ENCODE measurements at regions not wholly inside any gene's neighbourhood (a gene's known extent, or its start where the extent isn't known, plus 50 kb on each side); places are given as distances from the start of the nearest gene placed in this dataset.

DNA sequence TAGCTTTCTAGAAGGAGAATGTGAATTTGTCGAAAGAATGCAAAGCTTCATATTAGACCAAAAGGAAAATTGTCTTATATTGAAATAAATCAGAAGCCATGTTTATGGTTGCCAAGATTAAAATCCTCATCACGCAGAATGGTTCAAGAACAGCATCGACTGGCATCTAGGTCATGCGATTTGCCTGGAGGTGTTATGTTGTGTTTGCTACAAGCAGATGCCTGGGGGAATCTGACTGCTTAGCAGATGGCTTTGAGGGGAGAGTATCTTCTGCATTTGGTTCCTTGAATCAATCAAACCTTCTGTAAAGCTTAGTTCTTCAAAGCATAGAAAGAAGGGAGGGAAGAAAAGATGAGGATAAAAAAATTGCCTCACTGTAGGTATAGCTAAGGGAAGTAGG, 585.8 kb downstream of the QKI start:
- TF ChIP-seq CEBPB (IDR thresholded peaks at IDR 0.05; ENCODE audit: low read depth, low read length) (no peak), RAD21 (IDR thresholded peaks at IDR 0.05; ENCODE audit: low read length) (no peak), MAZ (IDR thresholded peaks at IDR 0.05; ENCODE audit: borderline replicate concordance, low read depth, low read length) (no peak), MAFK (IDR thresholded peaks at IDR 0.05; ENCODE audit: low read depth, low read length) (no peak), FOS (IDR thresholded peaks at IDR 0.05; ENCODE audit: low read depth, low read length) (no peak), POLR2A (IDR thresholded peaks at IDR 0.05; ENCODE audit: low read depth, low read length) (no peak), NFE2L2 (IDR thresholded peaks at IDR 0.05; ENCODE audit: low read depth, low read length) (no peak), CHD1 (IDR thresholded peaks at IDR 0.05; ENCODE audit: low read depth, low read length) (no peak)
- TF ChIP-seq, protein P1, sequence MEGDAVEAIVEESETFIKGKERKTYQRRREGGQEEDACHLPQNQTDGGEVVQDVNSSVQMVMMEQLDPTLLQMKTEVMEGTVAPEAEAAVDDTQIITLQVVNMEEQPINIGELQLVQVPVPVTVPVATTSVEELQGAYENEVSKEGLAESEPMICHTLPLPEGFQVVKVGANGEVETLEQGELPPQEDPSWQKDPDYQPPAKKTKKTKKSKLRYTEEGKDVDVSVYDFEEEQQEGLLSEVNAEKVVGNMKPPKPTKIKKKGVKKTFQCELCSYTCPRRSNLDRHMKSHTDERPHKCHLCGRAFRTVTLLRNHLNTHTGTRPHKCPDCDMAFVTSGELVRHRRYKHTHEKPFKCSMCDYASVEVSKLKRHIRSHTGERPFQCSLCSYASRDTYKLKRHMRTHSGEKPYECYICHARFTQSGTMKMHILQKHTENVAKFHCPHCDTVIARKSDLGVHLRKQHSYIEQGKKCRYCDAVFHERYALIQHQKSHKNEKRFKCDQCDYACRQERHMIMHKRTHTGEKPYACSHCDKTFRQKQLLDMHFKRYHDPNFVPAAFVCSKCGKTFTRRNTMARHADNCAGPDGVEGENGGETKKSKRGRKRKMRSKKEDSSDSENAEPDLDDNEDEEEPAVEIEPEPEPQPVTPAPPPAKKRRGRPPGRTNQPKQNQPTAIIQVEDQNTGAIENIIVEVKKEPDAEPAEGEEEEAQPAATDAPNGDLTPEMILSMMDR (conservative IDR thresholded peaks at IDR 0.05; ENCODE audit: low read depth, low read length), result no peak
- TF ChIP-seq, protein P2, sequence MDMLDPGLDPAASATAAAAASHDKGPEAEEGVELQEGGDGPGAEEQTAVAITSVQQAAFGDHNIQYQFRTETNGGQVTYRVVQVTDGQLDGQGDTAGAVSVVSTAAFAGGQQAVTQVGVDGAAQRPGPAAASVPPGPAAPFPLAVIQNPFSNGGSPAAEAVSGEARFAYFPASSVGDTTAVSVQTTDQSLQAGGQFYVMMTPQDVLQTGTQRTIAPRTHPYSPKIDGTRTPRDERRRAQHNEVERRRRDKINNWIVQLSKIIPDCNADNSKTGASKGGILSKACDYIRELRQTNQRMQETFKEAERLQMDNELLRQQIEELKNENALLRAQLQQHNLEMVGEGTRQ (IDR thresholded peaks at IDR 0.05; ENCODE audit: low read depth, low read length), result no peak

All from IMR-90 (cell line).